ENCODE measurements at regions not wholly inside any gene's neighbourhood (a gene's known extent, or its start where the extent isn't known, plus 50 kb on each side); places are given as distances from the start of the nearest gene placed in this dataset.
"Not testable (repeated sequence)": the region's sequence is repeated elsewhere in the genome, so short reads cannot be mapped to it uniquely, and the experiment has no call there.

DNA sequence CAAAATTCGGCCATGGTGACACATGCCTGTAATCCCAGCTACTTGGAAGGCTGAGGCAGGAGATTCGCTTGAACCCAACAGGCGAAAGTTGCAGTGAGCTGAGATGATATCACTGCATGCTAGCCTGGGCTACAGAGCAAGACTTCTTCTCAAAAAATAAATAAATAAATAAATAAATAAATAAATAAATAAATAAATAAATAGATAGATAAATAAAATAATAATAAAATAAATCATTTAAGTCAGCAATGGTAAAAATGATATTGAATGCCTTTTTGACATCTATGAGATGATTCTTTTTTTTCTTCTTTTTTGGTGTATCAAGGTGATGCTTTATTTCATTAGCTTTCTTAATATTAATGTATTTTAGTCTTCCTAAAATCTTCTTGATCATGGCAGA is 221.7 kb upstream of the RXFP2 start:
- DNase-seq (ENCODE audit: low read depth in 2 of 2): no peak

DNA sequence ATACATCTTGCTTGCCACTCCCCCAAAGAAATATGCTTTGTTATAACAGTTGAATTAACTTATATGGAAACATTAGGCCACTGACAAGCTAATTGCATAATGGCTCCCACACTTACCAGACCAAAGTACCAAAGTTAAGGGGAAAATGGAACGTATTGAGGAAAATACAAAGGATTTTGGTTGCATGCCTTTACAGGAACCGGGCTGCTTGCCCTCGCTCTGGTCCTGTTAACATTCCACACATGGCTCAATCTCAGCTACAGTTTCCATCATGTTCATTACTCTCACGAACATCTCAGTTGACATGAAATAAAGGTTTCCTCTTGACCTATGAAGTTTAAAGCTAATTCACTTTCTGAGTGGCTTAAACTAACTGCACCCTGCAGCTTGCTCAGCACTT is 220.7 kb upstream of the RXFP2 start:
- no peak for DNase-seq (ENCODE audit: low read depth in 2 of 2)

DNA sequence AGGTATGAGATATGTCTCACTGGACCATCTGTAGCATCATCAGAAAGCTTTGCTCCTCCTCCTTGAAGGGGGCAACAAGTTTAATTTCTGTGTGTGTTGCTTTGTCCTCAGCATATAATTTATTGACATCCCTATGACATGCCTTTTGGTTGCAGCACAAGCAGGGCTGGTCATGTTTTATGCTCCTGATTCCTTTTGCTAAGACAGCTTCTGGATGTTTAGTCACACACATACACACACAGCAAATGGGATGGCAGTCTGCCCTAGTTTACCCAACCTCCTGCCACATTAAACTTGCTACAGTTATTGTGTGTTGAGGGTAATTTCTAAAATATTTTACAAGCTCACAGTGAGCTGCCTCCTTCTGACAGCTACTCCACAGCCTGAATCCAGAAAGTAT is 217.9 kb upstream of the RXFP2 start:
- DNase-seq (ENCODE audit: low read depth in 2 of 2): no peak

DNA sequence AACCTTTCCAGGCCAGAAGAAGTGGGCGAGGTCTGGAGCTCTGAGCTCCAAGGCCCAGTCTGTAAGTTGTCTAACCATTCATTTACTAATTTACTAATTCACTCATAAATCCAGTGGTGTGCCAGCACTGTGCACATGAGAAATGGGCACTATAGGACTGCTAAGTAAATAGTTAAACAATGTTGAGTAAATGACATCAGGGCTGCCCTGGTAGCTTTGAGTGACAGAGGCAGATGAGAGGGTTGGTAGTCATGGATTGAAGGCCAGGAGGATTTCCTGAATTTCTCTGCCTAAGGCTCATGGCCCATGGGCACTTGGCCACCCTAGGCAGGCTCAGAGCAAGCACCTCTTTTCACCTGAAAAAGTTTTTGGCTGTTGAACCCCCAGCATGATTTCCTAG is 216.9 kb upstream of the RXFP2 start:
- DNase-seq (ENCODE audit: low read depth in 2 of 2): no peak

DNA sequence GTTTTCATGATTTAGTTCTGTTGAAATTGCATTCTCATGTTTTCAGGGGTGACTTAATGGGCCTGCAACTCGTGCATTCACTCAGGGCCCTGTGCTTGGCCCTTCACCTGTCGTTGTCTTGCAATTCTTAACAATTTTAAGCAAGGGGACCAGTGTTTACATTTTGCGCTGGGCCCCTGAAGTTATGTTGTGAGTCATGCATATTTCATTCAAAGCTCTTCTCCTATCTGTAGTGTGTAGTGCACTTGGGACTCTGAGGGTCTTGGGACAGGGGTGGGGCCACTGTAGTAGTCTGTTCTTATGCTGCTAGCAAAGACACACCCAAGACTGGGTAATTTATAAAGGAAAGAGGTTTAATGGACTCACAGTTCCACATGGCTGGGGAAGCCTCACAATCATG is 211.2 kb upstream of the RXFP2 start:
- DNase-seq (ENCODE audit: low read depth in 2 of 2): no peak

DNA sequence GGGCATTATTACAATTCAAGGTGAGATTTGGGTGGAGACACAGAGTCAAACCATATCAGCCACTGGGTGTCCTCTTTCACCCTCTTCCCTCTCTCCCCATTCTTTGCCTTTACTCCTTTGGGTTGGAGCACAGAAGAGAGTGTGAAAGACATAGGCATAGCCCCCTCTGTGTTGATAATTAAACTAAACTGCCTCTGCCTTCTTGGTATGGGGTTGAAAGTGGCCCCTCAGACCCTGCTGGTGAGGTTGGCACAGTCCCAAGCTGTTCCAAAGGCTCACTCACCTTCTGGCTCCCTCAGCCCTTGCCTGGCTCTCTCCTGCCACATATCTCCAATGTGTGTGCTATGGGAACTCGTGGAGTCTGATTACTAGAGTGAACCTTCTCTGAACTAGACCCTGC is 210.6 kb upstream of the RXFP2 start:
- no peak for DNase-seq (ENCODE audit: low read depth in 2 of 2)

DNA sequence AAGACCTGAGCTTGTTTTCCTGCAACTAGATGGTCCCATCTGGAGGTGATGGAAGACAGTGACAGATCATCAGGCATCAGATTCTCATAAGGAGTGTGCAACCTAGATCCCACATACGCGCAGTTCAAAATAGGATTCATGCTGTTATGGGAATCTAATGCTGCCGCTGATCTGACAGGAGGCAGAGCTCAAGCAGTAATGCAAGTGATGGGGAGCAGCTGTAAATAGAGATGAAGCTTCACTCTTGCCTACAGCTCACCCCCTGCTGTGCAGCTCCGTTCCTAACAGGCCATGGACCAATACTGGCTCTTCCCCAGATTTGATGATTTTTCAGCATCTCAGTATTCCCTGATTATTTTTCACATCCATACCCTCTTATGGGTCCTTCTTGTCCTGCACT is 208.4 kb upstream of the RXFP2 start:
- no peak for DNase-seq (ENCODE audit: low read depth in 2 of 2)

DNA sequence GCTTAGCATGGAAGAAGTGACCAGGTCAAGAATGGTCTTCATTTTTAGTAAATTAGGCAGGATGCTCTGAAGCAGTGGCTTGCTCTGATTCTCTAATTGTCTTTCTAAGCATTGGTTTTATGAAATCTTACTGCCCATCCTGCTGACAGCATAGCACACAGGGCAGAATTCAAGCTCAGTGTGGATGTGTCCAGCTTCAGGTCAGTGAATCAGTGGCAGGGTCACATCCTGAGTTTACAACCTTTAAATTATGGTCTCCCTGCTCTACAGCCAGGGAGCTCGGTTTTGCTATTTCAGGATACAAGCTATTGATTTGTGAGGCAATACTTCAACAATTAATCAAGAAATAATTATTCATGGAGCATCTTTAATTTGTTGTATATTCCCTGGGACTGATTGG is 202.3 kb upstream of the RXFP2 start:
- no peak for DNase-seq (ENCODE audit: low read depth in 2 of 2)

DNA sequence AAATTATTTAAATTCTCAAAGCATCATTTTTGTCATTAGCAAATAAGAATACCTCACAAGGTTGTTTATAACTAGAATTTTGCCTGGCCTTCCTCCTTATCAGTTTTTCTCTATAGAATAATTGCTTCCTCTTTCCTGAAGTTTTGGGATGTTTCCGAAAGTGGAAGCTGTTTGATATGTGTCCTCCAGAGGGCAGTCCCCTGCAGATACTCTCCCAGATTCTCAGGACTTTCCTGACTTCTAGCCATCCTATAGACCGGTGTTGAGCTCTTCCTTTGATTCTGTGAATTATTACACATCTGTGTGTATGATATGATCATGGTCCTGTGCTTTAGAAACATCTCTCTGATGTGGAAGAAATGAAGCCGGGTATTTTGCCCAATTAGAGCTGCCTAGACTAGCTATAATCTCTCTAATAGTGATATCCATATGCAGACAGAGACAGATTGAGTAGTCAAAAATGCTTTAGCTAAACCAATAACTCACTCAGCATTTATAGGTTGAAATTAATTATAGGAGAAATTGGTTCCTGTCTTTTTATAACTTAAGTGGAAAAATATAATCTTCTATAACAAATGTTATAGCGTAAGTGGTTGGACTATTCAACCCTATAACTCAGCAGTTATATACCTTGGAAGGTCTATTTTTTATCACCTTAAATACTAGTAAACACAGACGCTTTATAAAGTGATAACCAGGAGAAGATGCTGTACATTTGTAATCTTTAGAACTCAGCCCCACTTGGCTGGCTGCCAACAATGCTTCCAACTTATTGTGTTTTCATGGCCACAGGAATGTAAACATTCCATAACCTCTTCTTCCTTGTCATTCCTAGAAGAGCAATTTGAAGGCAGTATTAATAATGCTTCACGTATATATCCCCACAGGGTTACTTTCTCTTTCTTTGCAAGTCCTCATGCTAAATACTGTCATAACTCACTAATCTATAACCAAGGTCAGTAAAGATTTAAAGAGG is 201.0 kb upstream of the RXFP2 start:
- no peak for DNase-seq (ENCODE audit: low read depth in 2 of 2)

DNA sequence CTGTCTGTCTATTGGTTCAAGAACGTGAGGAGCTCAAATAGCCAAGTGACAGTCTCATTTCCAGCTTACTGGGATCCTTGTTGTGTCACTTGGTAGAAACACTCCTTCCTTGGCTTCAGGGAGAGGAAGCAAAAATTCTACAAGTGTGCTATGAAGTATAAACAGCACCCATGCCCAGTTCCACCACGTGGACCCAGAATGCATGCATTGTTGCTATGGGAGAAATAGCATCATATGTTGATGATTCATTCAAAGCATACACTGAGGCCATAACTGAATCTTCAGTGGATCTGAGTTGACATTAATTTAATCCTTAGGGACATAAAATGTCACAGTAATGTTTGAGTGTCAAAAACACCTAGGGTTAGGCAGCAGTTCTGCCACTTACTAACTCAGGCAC is 199.0 kb upstream of the RXFP2 start:
- DNase-seq (ENCODE audit: low read depth in 2 of 2): no peak

DNA sequence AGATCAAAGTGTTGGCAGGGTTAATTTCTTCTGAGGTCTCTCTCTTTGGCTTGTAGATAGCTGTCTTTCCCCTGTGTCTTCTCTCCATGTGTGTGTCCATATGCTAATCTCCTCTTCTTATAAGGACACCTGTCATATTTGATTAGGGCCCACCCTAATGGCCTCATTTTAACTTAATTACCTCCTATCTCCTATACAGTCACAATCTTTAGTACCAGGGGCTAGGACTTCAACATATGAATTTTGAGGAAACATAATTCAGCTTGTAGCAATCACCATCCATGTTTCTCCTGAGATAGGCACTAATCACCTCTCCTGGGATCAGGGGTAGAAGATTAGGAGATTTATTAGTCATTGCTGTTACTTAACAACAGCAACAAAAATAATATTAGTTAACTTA is 196.1 kb upstream of the RXFP2 start:
- no peak for DNase-seq (ENCODE audit: low read depth in 2 of 2)

DNA sequence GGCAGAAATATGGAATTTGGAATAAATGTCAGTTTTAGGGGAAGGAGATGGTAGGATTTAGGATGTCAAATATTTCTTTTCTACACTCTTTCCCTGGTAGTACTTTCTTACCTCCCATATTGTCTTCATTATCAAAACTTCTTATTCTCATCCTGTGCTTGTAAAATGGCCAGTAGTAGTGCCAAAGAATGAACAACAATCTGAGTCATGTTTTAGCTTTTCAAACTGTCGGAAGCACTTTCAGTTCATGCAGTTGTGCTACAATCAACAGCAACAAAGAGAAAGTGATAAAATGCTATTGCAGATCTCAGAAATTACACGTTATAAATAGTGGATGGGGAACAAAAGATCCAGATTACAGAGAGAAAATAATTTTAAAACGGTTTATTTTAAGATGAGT is 193.7 kb upstream of the RXFP2 start:
- DNase-seq (ENCODE audit: low read depth in 2 of 2): no peak

DNA sequence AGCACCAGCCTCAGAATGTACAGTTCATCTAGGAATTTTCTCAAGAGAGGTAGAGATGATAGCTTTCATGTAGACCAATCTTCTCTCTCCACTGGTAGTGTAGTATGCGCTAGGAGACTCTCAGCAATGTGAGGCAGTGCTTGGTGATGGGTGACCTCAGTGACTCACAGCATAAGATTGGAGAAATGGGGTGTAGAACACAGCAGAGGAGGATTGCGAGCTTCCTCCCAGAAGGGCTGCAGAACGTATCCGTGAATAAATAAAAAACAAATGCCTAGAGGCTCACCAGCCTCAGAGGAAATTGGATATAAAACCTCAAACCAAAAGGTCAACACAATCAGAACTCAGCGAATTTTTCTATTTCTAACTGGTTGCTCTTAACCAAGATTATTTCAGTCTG is 182.9 kb upstream of the RXFP2 start:
- no peak for DNase-seq (ENCODE audit: low read depth in 2 of 2)

DNA sequence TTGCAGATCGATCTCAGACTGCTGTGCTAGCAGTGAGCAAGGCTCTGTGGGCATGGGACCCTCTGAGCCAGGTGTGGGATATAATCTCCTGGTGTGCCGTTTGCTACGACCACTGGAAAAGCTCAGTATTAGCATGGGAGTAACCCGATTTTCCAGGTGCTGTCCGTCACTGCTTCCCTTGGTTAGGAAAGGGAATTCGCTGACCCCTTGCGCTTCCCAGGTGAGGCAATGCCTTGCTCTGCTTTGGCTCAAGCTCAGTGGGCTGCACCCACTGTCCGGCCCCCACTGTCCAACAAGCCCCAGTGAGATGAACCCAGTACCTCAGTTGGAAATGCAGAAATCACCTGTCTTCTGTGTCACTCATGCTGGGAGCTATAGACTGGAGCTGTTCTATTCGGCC is 155.1 kb upstream of the RXFP2 start:
- not testable (repeated sequence) for DNase-seq (ENCODE audit: low read depth in 2 of 2)

DNA sequence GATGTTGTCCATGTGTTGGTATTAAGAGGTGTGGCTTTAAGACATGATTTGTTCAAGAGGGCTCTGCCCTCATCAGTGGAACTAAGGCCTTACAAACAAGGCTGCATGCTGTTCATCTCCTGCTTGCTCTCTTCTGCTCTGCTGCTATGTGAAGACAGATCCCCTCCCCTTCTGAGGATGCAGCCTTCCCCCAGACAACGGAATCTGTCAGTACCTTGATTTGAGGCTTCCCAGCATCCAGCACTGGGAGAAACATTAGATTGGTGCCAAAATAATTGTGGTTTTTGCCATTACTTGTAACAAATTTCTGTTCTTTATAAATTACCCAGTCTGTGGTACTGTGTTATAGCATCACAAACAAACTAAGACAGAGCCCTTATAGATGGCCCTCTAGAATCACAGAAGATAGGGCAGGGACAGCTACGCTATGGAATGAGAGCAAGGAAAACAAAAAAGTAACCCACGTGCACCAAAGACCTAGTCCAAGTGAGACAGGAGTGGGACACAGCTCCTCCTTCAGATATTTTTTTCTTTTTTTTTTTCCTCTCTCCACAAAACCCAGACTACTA is 151.5 kb upstream of the RXFP2 start:
- DNase-seq (ENCODE audit: low read depth in 2 of 2): no peak

DNA sequence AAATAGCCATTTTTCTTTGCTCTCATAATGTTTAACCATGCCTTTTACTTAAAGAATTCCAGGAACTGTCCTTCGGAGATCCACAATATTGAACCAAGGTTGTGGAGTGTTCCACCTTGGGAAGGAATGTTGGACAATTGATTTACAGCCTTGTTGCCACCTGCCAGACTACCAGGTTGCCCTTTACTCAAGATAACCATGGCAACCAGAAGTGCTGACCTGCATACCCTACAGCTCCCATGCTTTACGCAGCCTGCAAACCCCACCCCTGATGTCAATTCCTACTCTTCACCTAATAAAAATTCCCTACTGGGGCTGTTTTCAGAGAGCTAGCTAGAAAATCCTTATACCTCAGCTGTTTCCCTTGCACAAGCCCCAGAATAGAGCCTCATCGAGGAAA is 151.0 kb upstream of the RXFP2 start:
- no peak for DNase-seq (ENCODE audit: low read depth in 2 of 2)

DNA sequence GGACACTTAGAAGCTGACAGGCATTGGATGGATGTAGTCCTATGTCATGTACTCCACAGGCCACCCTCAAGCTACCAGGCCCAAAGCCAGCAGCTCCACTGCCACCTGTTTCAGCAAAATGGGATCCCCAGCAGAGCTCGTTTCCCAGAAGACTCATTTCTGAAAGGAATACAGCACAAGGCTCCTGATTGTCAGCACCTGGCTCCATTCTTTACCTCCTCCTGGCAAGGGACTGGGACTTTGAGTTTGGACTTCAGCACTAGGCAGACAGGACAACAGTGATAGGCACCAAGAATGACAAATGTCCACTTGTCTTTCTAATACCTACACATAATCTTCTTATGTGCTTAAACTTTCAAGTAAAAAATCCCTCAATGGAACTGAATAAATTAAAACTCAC is 150.4 kb upstream of the RXFP2 start:
- DNase-seq (ENCODE audit: low read depth in 2 of 2): no peak

DNA sequence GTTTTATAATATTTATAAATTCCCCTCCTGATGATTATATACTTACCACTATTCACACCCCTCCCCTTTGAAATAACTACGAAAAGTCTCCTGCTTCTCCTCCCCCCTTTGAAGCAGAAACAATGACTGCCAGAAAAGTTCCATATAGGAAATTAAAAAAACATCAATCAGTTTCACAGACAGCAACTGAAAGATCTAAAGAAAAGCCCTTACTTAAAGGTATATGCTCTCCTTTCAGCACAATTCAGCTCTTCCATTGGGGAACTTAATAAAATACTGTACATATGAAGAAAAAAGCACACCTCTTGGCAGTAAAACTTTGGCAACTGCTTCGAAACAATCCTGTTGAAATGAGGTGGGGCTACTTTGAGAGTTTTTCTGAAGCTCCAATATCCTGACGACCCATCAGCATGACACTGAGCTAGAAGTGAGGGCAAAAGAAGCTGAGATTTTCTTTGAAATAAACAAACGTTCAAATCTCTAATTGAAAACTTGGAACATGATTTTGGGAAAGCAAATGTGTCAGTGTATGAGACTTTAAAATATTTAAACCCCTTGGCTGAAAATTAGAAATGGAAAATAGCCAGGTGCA is 147.6 kb upstream of the RXFP2 start:
- no peak for DNase-seq (ENCODE audit: low read depth in 2 of 2)

DNA sequence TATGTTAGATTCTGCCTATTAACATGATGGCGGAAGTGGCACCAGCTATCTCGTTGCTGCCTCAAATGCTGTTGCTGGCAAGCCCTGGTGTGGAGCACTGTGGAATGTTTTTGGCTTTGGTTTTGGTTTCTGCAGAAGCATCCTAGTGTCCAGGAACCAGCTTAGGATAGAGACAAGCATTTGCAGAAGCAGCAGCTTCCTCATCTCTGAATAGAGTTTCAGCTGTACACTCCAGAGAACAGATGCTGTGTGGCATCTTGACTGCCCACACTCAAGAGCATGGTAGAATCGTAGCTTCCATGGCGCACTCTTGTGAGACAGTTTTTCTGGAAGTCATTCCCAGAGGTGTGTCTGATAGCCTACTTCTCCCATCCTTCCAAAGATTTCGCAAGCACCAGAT is 145.3 kb upstream of the RXFP2 start:
- no peak for DNase-seq (ENCODE audit: low read depth in 2 of 2)

DNA sequence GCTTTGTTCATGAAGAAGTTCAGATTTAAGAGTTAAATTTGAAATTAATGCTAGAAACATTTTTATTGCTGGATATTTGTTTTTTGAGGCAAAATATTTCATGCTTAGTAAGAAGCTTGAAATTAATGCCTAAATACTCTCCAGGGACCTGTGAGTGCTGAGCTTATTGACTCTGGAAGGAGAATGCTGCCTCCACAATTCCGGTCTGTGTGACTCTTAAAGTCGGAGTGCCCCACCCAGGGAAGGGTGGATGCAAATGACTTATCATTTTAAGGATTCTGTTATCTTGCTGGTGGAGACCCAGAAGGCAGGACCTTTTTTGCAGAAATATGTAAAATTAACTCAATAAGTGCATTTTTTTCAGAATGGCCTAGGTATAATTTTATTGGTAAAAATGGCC is 143.8 kb upstream of the RXFP2 start:
- no peak for DNase-seq (ENCODE audit: low read depth in 2 of 2)

DNA sequence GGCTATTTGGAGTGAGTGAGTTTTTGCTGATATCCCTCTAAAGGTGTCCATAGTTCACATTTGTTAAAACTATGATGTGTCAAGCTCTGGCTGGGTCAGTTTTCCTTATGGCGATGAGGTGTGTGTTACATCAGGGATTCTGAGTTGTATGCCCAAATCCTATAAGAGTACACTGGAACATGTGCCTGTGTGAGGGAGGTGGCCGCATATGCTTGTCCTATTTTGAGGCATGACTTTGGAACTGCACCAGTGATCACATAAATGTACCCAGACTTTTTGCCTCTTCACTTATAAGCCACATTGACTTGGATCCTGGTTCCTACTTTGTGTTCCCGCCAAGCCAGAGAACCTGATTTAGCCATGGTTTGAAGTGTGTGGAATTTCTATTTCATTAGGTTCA is 140.3 kb upstream of the RXFP2 start:
- no peak for DNase-seq (ENCODE audit: low read depth in 2 of 2)

DNA sequence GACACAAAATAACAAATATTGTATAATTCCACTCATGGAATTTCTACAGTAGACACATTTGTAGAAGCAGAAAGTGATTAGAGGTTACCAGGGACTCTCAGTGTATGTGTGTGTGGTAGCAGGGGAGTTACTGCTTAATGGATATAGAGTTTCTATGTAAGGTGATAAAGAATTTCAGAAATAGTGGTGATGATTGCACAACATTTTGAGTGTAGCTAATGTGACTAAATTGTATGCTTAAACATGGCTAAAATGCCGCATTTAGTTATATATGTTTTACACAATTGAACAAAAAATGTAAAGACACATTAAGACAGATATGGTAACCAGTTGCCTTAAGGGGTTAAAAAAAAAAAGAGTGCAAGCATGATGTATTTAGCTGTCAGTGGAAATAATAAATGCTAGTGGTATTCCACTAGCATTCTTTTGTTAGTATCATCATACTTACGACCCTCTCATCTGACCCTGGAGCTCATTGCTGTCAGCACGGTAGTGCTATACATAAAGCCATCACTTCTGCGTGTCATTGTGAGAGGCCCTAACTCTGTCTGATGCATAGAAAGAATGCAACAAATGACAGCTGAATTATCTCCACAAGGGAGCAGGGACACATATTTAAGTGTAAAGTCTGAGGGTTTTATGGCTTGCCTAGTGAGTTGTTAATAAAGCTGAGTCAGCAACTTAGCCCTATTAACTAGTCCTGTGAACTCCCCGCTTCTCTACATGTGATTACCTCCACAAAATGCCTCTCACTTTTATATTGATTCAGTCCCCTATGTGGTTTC is 134.1 kb upstream of the RXFP2 start:
- DNase-seq (ENCODE audit: low read depth in 2 of 2): no peak

All from stimulated activated CD8-positive, alpha-beta memory T cell treated with anti-CD3 and anti-CD28 coated beads, Interleukin-15, amount 100 ng/mL, for 48 hours (primary cell).